HepG2 (cell line): ENCODE measurements at regions not wholly inside any gene's neighbourhood (a gene's known extent, or its start where the extent isn't known, plus 50 kb on each side); places are given as distances from the start of the nearest gene placed in this dataset.

ENCODE experiments used
- ATAC-seq: fragments of 200-7000 bp; cut with Tn5 transposase; 3 replicates; pipeline ENCODE4 v1.9.1; 2020; ENCODE audit warnings: mild to moderate bottlenecking, moderate library complexity
- BruUV-seq: library from RNA; stranded (reverse); fragments of 400-500 nt; replicated peaks from 2 replicates; lab custom pipeline; 2021; lab: Mats Ljungman, UMichigan
- CTCF ChIA-PET: fragments of 300-600 bp; formaldehyde crosslinking; extraction: SDS; loops from one replicate; lab custom pipeline; 2021; ENCODE audit warnings: low total read pairs, inconsistent platforms, low intra/inter-chr PET ratio; lab: Yijun Ruan, JAX
- POLR2A ChIA-PET: fragments of 350-600 bp; sonication (Branson Sonifier 250); formaldehyde crosslinking; loops from one replicate; lab custom pipeline; 2020; ENCODE audit warnings: antibody characterized with exemption, inconsistent platforms; lab: Yijun Ruan, JAX
- DNase-seq: peaks from one replicate; pipeline ENCODE4 v3.0.0-alpha.2; 2015; ENCODE audit warnings: low spot score
- FAIRE-seq: peaks from 3 replicates; lab custom pipeline; 2011; peaks lifted over from hg19 to GRCh38; lab: Jason Lieb, UNC
- H2AFZ ChIP-seq: one replicate; pipeline ENCODE4 v1.6.1; 2011; ENCODE audit warnings: low read length, inconsistent platforms
- H3K27ac ChIP-seq: fragments of 300-600 bp; 3 replicates; pipeline ENCODE4 v1.8.0; 2011; ENCODE audit warnings: mixed run types, mild to moderate bottlenecking, mixed read lengths, low read length, inconsistent platforms; ENCODE audit not compliant: insufficient read depth; ENCODE audit errors: extremely low read length
- H3K27me3 ChIP-seq, 2 experiments: fragments of 200-600 bp in 1 of 2; 2 replicates in 1 of 2; 3 replicates in 1 of 2; pipeline versions ENCODE4 v1.6.0 to v1.8.0; 2011; ENCODE audit warnings: low read length in 2 of 2, mild to moderate bottlenecking in 2 of 2, moderate library complexity in 2 of 2, inconsistent platforms in 1 of 2; ENCODE audit not compliant: insufficient read depth in 2 of 2, control insufficient read depth in 1 of 2
- H3K36me3 ChIP-seq, 2 experiments: fragments of 200-600 bp in 1 of 2; replicated peaks in 1 of 2; 2 replicates in 1 of 2; 3 replicates in 1 of 2; pipeline versions ENCODE4 v1.5.1 to v1.8.0; 2011; ENCODE audit warnings: low read length in 2 of 2, inconsistent platforms in 1 of 2; ENCODE audit not compliant: insufficient read depth in 2 of 2, control insufficient read depth in 1 of 2
- H3K4me1 ChIP-seq: 2 replicates; pipeline ENCODE4 v1.5.1; 2012; ENCODE audit warnings: low read length, inconsistent platforms; ENCODE audit not compliant: insufficient read depth
- H3K4me2 ChIP-seq: 2 replicates; pipeline ENCODE4 v1.6.0; 2011; ENCODE audit warnings: low read depth, low read length, inconsistent platforms
- H3K4me3 ChIP-seq, 3 experiments: fragments of 200-600 bp in 1 of 3; sonication (generic), shearing (Covaris generic) in 1 of 3; replicated peaks in 1 of 3; 2 replicates each; pipeline ENCODE4 v1.5.1; 2011 to 2016; ENCODE audit warnings: low read length in 3 of 3, inconsistent platforms in 2 of 3, low read depth in 2 of 3, mild to moderate bottlenecking in 2 of 3, control low read depth in 1 of 3, mixed read lengths in 1 of 3; ENCODE audit not compliant: insufficient read depth in 1 of 3
- H3K79me2 ChIP-seq: one replicate; pipeline ENCODE4 v1.6.1; 2011; ENCODE audit warnings: low read length, inconsistent platforms; ENCODE audit not compliant: insufficient read depth
- H3K9ac ChIP-seq: 2 replicates; pipeline ENCODE4 v1.6.0; 2011; ENCODE audit warnings: mild to moderate bottlenecking, low read depth, low read length, inconsistent platforms; ENCODE audit not compliant: insufficient read depth
- H3K9me3 ChIP-seq: 2 replicates; pipeline ENCODE4 v1.5.1; 2012; ENCODE audit warnings: mild to moderate bottlenecking, low read length
- H4K20me1 ChIP-seq: 2 replicates; pipeline ENCODE4 v1.6.0; 2011; ENCODE audit warnings: inconsistent platforms, mild to moderate bottlenecking, low read length, moderate library complexity; ENCODE audit not compliant: insufficient read depth
- BATF2 ChIP-seq: sonication (generic); formaldehyde crosslinking; IDR thresholded peaks from 2 replicates; pipeline ENCODE4 v1.8.0; 2022; ENCODE audit warnings: mild to moderate bottlenecking, missing genetic modification reagents, moderate library complexity
- CREB1 ChIP-seq, 2 experiments: fragments of 450-650 bp in 1 of 2; IDR thresholded peaks; 2 replicates each; pipeline ENCODE4 v1.6.1; 2016 to 2017; ENCODE audit warnings: control low read depth in 1 of 2, mild to moderate bottlenecking in 1 of 2, missing compliant biosample characterization in 1 of 2, missing genetic modification characterization in 1 of 2
- HNF4A ChIP-seq: sonication (generic); formaldehyde crosslinking; IDR thresholded peaks from 2 replicates; pipeline ENCODE4 v1.4.0; 2020; ENCODE audit warnings: missing genetic modification reagents
- RCOR2 ChIP-seq: IDR thresholded peaks from 2 replicates; pipeline ENCODE4 v1.6.1; 2016; ENCODE audit warnings: missing biosample characterization, missing genetic modification reagents
- SMAD1 ChIP-seq: sonication (generic); formaldehyde crosslinking; IDR thresholded peaks from 2 replicates; pipeline ENCODE4 v1.4.0; 2020; ENCODE audit warnings: missing genetic modification reagents, low read depth, mild to moderate bottlenecking, borderline replicate concordance
- SNAI1 ChIP-seq: sonication (generic); formaldehyde crosslinking; IDR thresholded peaks from 2 replicates; pipeline ENCODE4 v1.5.0; 2020; ENCODE audit warnings: mild to moderate bottlenecking, missing genetic modification reagents, borderline replicate concordance
- THAP9 ChIP-seq: sonication (generic); formaldehyde crosslinking; IDR thresholded peaks from 2 replicates; pipeline ENCODE4; 2020; ENCODE audit warnings: missing genetic modification reagents, mild to moderate bottlenecking, borderline replicate concordance
- XRCC5 ChIP-seq: fragments of 200-400 bp; formaldehyde crosslinking; optimal IDR thresholded peaks from 2 replicates; pipeline ENCODE3; 2017; ENCODE audit warnings: mild to moderate bottlenecking, low read length
- ZBTB40 ChIP-seq, 2 experiments: fragments of 450-650 bp in 1 of 2; sonication (generic) in 1 of 2; formaldehyde crosslinking in 1 of 2; IDR thresholded peaks; 2 replicates each; pipeline versions ENCODE4 v1.6.1 to v1.8.0; 2016 to 2022; ENCODE audit warnings: antibody characterized with exemption in 1 of 2, mild to moderate bottlenecking in 1 of 2, missing genetic modification reagents in 1 of 2
- ZFYVE20 ChIP-seq: sonication (generic); formaldehyde crosslinking; IDR thresholded peaks from 2 replicates; pipeline ENCODE4 v1.8.0; 2023; ENCODE audit warnings: low read depth, mild to moderate bottlenecking, moderate library complexity, missing genetic modification reagents, borderline replicate concordance
- ZNF569 ChIP-seq: sonication (generic); formaldehyde crosslinking; IDR thresholded peaks from 2 replicates; pipeline ENCODE4 v1.5.0; 2020; ENCODE audit warnings: mild to moderate bottlenecking, missing genetic modification reagents, moderate library complexity, borderline replicate concordance
- ZNF749 ChIP-seq: sonication (generic); formaldehyde crosslinking; IDR thresholded peaks from 2 replicates; pipeline ENCODE4 v1.8.0; 2022; ENCODE audit warnings: mild to moderate bottlenecking, missing genetic modification reagents, moderate library complexity, borderline replicate concordance
- WGBS: methylation state at CpG from one replicate; pipeline ENCODE4 v1.1.6; 2017; ENCODE audit warnings: low lambda C conversion rate; 5-methylcytosine and 5-hydroxymethylcytosine counted together
- in situ Hi-C: cut with HindIII; loops from 2 replicates; pipeline ENCODE4 v1.10.0; 2017; ENCODE audit warnings: low pct_unique_long_range_greater_than_20kb; ENCODE audit not compliant: extremely low pct_ligation_motif_present
- intact Hi-C: fragments of 100-400 bp; cut with micrococcal nuclease; formaldehyde crosslinking; loops from one replicate; pipeline ENCODE4 v1.10.0; 2022; ENCODE audit not compliant: unreplicated experiment

GRCh38 chr3:107877936-107878335 is 212.9 kb downstream of the CD47 start:
- intact Hi-C loops = no loop called here
- no TSS peak for BruUV-seq
- no peak overlapping the region for H2AFZ ChIP-seq

More at GRCh38 chr3:107877936-107878335, 212.9 kb downstream of the CD47 start:
- Histone ChIP-seq H3K9ac (no peak overlapping the region), H3K4me1 (no peaks in the 10 kb centered on the region), H3K9me3 (no peaks in the 10 kb centered on the region), H3K36me3 (no peaks in the 10 kb centered on the region), H3K4me2 (no peak overlapping the region), H3K27ac (no peak overlapping the region), H4K20me1 (no peaks in the 10 kb centered on the region; the same call in 1 of the 2 replicates), H3K79me2 (no peaks in the 10 kb centered on the region), H3K4me3 (no peak overlapping the region), H3K27me3 (no peaks in the 10 kb centered on the region)
- no peak for ATAC-seq
- TF ChIP-seq SMAD1 (no peak), ZBTB40 (IDR thresholded peaks at IDR 0.05) (no peak), ZBTB40 (CRISPR knock-in tag; IDR thresholded peaks at IDR 0.05) (no peak), HNF4A (CRISPR knock-in tag) (no peak), BATF2 (CRISPR knock-in tag) (no peak), CREB1 (IDR thresholded peaks at IDR 0.05) (no peak), CREB1 (CRISPR knock-in tag; IDR thresholded peaks at IDR 0.05) (no peak), SNAI1 (CRISPR knock-in tag) (no peak), THAP9 (CRISPR knock-in tag) (no peak), XRCC5 (no peak), ZNF749 (CRISPR knock-in tag) (no peak), RCOR2 (no peak), ZFYVE20 (CRISPR knock-in tag) (no peak), ZNF569 (CRISPR knock-in tag) (no peak)
- FAIRE-seq = no peak
- 21% methylated on average over 3 of the region's 6 CpGs for WGBS
- in situ Hi-C loops = no loop called here
- DNase-seq = no peak
- POLR2A ChIA-PET = no interaction called here
- CTCF ChIA-PET = no interaction called here
